ENCODE measurements at regions not wholly inside any gene's neighbourhood (a gene's known extent, or its start where the extent isn't known, plus 50 kb on each side); places are given as distances from the start of the nearest gene placed in this dataset.

DNA sequence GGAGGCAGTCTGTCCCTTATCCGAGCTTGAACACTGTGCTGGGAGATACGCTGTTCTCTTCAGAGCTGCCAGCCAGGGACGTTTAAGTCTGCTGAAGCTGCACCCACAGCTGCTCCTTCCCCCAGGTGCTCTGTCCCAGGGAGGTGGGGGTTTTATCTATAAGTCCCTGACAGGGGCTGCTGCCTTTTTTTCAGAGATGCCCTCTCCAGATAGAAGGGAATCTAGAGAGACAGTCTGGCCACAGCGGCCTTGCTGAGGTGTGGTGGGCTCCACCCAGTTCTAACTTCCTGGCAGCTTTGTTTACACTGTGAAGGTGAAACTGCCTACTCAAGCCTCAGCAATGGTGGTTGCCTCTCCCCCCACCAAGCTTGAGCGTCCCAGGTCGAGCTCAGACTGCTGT lies 319.9 kb upstream of the GRM7 start (continued):
- TF ChIP-seq, protein P1, sequence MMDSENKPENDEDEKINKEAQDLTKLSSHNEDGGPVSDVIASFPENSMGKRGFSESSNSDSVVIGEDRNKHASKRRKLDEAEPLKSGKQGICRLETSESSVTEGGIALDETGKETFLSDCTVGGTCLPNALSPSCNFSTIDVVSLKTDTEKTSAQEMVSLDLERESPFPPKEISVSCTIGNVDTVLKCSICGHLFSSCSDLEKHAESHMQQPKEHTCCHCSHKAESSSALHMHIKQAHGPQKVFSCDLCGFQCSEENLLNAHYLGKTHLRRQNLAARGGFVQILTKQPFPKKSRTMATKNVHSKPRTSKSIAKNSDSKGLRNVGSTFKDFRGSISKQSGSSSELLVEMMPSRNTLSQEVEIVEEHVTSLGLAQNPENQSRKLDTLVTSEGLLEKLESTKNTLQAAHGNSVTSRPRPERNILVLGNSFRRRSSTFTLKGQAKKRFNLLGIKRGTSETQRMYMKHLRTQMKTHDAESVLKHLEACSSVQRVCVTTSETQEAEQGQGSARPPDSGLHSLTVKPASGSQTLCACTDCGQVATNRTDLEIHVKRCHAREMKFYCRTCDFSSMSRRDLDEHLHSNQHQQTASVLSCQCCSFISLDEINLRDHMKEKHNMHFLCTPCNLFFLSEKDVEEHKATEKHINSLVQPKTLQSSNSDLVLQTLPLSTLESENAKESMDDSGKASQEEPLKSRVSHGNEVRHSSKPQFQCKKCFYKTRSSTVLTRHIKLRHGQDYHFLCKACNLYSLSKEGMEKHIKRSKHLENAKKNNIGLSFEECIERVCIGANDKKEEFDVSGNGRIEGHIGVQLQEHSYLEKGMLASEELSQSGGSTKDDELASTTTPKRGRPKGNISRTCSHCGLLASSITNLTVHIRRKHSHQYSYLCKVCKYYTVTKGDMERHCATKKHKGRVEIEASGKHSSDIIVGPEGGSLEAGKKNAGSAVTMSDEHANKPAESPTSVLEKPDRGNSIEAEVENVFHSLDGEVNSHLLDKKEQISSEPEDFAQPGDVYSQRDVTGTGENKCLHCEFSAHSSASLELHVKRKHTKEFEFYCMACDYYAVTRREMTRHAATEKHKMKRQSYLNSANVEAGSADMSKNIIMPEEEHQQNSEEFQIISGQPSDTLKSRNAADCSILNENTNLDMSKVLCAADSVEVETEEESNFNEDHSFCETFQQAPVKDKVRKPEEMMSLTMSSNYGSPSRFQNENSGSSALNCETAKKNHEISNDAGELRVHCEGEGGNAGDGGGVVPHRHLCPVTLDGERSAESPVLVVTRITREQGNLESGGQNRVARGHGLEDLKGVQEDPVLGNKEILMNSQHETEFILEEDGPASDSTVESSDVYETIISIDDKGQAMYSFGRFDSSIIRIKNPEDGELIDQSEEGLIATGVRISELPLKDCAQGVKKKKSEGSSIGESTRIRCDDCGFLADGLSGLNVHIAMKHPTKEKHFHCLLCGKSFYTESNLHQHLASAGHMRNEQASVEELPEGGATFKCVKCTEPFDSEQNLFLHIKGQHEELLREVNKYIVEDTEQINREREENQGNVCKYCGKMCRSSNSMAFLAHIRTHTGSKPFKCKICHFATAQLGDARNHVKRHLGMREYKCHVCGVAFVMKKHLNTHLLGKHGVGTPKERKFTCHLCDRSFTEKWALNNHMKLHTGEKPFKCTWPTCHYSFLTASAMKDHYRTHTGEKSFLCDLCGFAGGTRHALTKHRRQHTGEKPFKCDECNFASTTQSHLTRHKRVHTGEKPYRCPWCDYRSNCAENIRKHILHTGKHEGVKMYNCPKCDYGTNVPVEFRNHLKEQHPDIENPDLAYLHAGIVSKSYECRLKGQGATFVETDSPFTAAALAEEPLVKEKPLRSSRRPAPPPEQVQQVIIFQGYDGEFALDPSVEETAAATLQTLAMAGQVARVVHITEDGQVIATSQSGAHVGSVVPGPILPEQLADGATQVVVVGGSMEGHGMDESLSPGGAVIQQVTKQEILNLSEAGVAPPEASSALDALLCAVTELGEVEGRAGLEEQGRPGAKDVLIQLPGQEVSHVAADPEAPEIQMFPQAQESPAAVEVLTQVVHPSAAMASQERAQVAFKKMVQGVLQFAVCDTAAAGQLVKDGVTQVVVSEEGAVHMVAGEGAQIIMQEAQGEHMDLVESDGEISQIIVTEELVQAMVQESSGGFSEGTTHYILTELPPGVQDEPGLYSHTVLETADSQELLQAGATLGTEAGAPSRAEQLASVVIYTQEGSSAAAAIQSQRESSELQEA (IDR thresholded peaks at IDR 0.05; ENCODE audit: low read depth): no peak
- TF ChIP-seq, protein P2, sequence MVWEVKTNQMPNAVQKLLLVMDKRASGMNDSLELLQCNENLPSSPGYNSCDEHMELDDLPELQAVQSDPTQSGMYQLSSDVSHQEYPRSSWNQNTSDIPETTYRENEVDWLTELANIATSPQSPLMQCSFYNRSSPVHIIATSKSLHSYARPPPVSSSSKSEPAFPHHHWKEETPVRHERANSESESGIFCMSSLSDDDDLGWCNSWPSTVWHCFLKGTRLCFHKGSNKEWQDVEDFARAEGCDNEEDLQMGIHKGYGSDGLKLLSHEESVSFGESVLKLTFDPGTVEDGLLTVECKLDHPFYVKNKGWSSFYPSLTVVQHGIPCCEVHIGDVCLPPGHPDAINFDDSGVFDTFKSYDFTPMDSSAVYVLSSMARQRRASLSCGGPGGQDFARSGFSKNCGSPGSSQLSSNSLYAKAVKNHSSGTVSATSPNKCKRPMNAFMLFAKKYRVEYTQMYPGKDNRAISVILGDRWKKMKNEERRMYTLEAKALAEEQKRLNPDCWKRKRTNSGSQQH (CRISPR knock-in tag; IDR thresholded peaks at IDR 0.05): no peak
- TF ChIP-seq MYC (IDR thresholded peaks at IDR 0.05; ENCODE audit: low read depth, low read length) (peak; percentile 26; the same call in 1 of the 2 replicates), MYC (CRISPR knock-in tag; IDR thresholded peaks at IDR 0.05; ENCODE audit: borderline replicate concordance, low read depth) (no peak), PML (IDR thresholded peaks at IDR 0.05; ENCODE audit: low read length) (peak; percentile 81), FOXK2 (conservative IDR thresholded peaks at IDR 0.05 in 1 of 2, IDR thresholded peaks at IDR 0.05 in 1 of 2; ENCODE audit: low read depth in 2 of 2) (peak; percentile 68 to 84; a peak in 3 of 4 replicates), DNMT1 (IDR thresholded peaks at IDR 0.05) (no peak), ZBTB7A (IDR thresholded peaks at IDR 0.05; ENCODE audit: borderline replicate concordance, control insufficient read depth, low read depth, low read length) (no peak; the same call in 1 of the 2 replicates), CHCHD3 (CRISPR knock-in tag; IDR thresholded peaks at IDR 0.05) (no peak), POLR2AphosphoS2 (IDR thresholded peaks at IDR 0.05; ENCODE audit: low read length) (no peak), CCAR2 (IDR thresholded peaks at IDR 0.05; ENCODE audit: low read depth, low read length) (no peak), ZC3H8 (IDR thresholded peaks at IDR 0.05) (no peak)
- TF ChIP-seq, protein P3, sequence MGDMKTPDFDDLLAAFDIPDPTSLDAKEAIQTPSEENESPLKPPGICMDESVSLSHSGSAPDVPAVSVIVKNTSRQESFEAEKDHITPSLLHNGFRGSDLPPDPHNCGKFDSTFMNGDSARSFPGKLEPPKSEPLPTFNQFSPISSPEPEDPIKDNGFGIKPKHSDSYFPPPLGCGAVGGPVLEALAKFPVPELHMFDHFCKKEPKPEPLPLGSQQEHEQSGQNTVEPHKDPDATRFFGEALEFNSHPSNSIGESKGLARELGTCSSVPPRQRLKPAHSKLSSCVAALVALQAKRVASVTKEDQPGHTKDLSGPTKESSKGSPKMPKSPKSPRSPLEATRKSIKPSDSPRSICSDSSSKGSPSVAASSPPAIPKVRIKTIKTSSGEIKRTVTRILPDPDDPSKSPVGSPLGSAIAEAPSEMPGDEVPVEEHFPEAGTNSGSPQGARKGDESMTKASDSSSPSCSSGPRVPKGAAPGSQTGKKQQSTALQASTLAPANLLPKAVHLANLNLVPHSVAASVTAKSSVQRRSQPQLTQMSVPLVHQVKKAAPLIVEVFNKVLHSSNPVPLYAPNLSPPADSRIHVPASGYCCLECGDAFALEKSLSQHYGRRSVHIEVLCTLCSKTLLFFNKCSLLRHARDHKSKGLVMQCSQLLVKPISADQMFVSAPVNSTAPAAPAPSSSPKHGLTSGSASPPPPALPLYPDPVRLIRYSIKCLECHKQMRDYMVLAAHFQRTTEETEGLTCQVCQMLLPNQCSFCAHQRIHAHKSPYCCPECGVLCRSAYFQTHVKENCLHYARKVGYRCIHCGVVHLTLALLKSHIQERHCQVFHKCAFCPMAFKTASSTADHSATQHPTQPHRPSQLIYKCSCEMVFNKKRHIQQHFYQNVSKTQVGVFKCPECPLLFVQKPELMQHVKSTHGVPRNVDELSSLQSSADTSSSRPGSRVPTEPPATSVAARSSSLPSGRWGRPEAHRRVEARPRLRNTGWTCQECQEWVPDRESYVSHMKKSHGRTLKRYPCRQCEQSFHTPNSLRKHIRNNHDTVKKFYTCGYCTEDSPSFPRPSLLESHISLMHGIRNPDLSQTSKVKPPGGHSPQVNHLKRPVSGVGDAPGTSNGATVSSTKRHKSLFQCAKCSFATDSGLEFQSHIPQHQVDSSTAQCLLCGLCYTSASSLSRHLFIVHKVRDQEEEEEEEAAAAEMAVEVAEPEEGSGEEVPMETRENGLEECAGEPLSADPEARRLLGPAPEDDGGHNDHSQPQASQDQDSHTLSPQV (IDR thresholded peaks at IDR 0.05): peak; percentile 36; the same call in 1 of the 2 replicates
- TF ChIP-seq, protein P4, sequence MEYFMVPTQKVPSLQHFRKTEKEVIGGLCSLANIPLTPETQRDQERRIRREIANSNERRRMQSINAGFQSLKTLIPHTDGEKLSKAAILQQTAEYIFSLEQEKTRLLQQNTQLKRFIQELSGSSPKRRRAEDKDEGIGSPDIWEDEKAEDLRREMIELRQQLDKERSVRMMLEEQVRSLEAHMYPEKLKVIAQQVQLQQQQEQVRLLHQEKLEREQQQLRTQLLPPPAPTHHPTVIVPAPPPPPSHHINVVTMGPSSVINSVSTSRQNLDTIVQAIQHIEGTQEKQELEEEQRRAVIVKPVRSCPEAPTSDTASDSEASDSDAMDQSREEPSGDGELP (CRISPR knock-in tag; IDR thresholded peaks at IDR 0.05; ENCODE audit: borderline replicate concordance): peak; percentile 11; the same call in 1 of the 2 replicates
